Breast epithelium (tissue), 3 donors: ENCODE measurements at regions not wholly inside any gene's neighbourhood (a gene's known extent, or its start where the extent isn't known, plus 50 kb on each side); places are given as distances from the start of the nearest gene placed in this dataset.

Experiments used
- POLR2A ChIP-seq: fragments of 450-650 bp; IDR thresholded peaks from one replicate; pipeline ENCODE4 v1.6.1; 2016; ENCODE audit warnings: antibody characterized with exemption, mild to moderate bottlenecking, moderate library complexity
- POLR2AphosphoS5 ChIP-seq, 3 donors: sonication (generic); formaldehyde crosslinking; IDR thresholded peaks; one replicate each; pipeline ENCODE4 v1.6.1; 2017; ENCODE audit warnings: antibody characterized with exemption in 3 of 3
- TF ChIP-seq, protein P1 (sequence below), 3 donors: fragments of 450-650 bp; IDR thresholded peaks; one replicate each; pipeline ENCODE4 v1.5.1; 2016 to 2017; ENCODE audit warnings: antibody characterized with exemption in 3 of 3, mild to moderate bottlenecking in 3 of 3, moderate library complexity in 3 of 3

DNA sequence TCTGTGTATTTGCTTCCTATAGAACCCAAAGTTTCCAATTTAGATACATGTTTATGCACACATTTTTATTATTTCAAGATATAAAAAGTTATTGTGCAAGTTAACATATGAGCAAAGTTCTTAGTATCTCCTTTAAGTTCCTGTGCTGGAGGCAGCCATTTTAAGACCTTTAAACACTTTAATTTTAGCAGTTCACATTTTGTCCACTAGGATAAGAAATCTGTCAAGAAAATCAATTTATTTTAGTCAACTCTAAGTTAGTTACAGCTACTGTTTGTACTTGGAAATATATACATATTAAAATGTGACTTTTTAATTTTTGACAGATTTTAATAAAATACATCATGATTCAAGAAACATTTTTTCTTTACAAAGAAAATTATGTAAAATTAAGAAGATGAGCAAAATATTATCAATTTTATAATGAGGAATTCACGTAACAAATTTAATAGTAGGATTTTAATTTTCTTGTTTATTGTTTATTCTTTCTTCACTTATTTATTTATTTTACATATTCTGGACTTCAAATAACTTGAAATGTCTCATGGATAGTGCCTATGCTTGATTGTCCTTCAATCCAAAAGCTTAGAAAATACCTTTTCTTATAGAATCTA lies 402.6 kb upstream of the GBE1 start:
- TF ChIP-seq, protein P1, sequence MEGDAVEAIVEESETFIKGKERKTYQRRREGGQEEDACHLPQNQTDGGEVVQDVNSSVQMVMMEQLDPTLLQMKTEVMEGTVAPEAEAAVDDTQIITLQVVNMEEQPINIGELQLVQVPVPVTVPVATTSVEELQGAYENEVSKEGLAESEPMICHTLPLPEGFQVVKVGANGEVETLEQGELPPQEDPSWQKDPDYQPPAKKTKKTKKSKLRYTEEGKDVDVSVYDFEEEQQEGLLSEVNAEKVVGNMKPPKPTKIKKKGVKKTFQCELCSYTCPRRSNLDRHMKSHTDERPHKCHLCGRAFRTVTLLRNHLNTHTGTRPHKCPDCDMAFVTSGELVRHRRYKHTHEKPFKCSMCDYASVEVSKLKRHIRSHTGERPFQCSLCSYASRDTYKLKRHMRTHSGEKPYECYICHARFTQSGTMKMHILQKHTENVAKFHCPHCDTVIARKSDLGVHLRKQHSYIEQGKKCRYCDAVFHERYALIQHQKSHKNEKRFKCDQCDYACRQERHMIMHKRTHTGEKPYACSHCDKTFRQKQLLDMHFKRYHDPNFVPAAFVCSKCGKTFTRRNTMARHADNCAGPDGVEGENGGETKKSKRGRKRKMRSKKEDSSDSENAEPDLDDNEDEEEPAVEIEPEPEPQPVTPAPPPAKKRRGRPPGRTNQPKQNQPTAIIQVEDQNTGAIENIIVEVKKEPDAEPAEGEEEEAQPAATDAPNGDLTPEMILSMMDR (IDR thresholded peaks at IDR 0.05), result no peak
- TF ChIP-seq POLR2AphosphoS5 (IDR thresholded peaks at IDR 0.05) (no peak), POLR2A (no peak)
